ENCODE measurements at regions not wholly inside any gene's neighbourhood (a gene's known extent, or its start where the extent isn't known, plus 50 kb on each side); places are given as distances from the start of the nearest gene placed in this dataset.
"Not testable (repeated sequence)": the region's sequence is repeated elsewhere in the genome, so short reads cannot be mapped to it uniquely, and the experiment has no call there.

DNA sequence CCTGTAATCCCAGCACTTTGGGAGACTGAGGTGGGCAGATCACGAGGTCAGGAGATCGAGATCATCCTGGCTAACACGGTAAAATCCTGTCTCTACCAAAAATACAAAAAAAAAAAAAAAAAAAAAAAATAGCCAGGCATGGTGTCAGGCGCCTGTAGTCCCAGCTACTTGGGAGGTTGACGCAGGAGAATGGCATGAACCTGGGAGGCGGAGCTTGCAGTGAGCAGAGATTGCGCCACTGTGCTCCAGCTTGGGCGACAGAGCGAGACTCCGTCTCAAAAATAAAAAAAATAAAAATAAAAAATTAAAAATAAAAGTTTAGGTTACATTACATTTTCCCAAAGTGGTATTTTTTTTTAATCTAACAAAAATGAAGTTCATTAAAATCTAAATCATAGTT is 218.1 kb upstream of the TMEFF2 start:
- TF ChIP-seq, protein P1, sequence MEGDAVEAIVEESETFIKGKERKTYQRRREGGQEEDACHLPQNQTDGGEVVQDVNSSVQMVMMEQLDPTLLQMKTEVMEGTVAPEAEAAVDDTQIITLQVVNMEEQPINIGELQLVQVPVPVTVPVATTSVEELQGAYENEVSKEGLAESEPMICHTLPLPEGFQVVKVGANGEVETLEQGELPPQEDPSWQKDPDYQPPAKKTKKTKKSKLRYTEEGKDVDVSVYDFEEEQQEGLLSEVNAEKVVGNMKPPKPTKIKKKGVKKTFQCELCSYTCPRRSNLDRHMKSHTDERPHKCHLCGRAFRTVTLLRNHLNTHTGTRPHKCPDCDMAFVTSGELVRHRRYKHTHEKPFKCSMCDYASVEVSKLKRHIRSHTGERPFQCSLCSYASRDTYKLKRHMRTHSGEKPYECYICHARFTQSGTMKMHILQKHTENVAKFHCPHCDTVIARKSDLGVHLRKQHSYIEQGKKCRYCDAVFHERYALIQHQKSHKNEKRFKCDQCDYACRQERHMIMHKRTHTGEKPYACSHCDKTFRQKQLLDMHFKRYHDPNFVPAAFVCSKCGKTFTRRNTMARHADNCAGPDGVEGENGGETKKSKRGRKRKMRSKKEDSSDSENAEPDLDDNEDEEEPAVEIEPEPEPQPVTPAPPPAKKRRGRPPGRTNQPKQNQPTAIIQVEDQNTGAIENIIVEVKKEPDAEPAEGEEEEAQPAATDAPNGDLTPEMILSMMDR (IDR thresholded peaks at IDR 0.05; ENCODE audit: poor library complexity), result not testable (repeated sequence)
- not testable (repeated sequence) for TF ChIP-seq EZH2phosphoT487 (IDR thresholded peaks at IDR 0.05; ENCODE audit: low read depth, severe bottlenecking, unreplicated experiment)

All from hepatocyte (in vitro differentiated cells).